NCI-H2081 (cell line): ENCODE measurements at regions not wholly inside any gene's neighbourhood (a gene's known extent, or its start where the extent isn't known, plus 50 kb on each side); places are given as distances from the start of the nearest gene placed in this dataset.
A peak's percentile ranks its signal among the peaks of the same experiment; 100 is the strongest.

Source experiments
- DNase-seq, 2 experiments: peaks; one replicate each; lab custom pipeline; 2025; lab: John Stamatoyannopoulos, UW

- DNase-seq: peak; percentile 31 to 48
These were observed 134.7 kb upstream of the KIRREL3 start for GRCh38 chr11:127135256-127135655.

DNA sequence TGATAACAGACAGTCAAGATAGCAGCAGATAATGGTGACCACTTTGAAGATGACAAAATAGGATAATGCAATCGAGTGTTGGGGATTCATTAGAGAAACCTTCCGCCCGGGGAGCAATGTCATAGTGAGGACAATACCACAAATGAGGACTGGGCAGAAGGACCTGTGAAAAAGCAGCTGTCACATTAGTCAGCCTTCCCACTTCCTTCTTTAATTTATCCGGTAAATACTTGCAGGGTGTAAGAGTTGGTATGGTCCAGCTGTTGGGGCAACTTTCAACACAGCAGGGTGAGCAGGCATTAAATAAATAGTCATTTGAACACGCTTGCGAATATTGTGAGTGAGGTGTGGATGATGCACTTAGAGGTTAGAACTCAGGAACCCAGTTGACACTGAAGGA, 132.5 kb upstream of the KIRREL3 start:
- DNase-seq: no peak

GRCh38 chr11:127130321-127130720, 129.8 kb upstream of the KIRREL3 start:
- DNase-seq: no peak

DNA sequence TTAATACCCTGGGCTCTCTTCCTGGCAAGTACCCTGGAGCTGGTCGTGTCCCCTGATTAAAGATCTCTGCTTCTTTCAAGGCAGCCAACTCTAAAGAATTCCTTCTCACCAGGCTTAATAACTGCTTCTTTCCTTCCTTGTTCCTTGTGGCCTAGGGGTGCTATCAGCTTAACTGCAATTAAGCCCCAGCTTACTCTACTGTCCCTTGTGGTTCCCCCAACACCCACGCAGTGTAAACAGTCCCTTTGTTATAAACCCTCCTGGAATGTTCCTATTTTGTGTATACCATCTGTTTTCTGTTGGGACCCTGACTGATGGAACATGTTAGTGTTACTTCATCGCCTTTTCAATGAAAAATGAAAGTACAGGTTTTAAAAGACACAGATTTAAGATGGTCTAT, 126.4 kb upstream of the KIRREL3 start:
- DNase-seq: no peak

DNA sequence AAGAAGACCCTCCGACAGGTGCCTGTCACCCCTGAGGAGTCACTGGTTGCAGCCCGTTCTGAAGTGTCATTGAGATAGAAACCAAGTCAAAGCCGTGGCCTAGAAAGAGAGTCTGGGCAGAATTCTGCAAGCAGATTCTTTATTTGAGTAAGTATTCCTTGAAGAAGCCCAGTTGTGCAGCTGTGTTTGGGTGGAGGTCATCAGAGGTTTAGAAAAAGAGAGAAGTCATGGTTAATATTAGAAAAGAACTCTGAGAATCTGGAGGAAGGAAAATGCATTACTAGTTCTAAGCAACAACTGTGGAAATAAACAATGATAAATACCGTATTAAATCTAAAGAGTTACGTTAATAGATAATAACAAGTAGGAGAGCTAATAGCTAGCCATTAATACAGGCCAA, 118.8 kb upstream of the KIRREL3 start:
- no peak for DNase-seq

- no peak for DNase-seq
These were observed 118.2 kb upstream of the KIRREL3 start for GRCh38 chr11:127118811-127119210.

GRCh38 chr11:127117231-127117739, 116.7 kb upstream of the KIRREL3 start:
- no peak for DNase-seq

- no peak for DNase-seq
These were observed 115.3 kb upstream of the KIRREL3 start for GRCh38 chr11:127115844-127116243.

- DNase-seq: peak in 1 of 2 experiments; percentile 54
These were observed 113.5 kb upstream of the KIRREL3 start for GRCh38 chr11:127114035-127114434.

DNA sequence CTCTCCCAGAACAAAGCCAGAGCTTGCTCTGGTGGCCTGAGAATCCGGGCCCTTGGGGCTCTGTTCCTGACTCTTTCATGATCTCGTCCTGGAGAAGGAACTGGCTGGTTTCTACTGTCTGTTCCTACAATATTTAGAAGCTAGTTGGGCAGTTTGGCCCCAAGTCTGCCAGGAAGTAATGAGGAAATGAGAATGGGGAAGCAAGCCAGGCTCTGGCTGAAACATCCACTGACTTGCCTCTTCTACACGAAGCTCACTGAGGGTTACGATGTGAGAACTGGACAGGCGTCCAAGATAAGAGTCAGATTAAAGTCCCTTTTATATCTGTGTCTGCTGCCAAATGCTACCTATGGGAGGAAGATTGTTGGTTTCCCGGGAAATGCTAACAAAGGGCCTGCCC, 110.0 kb upstream of the KIRREL3 start:
- DNase-seq: no peak

GRCh38 chr11:127109796-127110480, 109.4 kb upstream of the KIRREL3 start:
- no peak for DNase-seq

- no peak for DNase-seq
These were observed 108.3 kb upstream of the KIRREL3 start for GRCh38 chr11:127108838-127109237.

- DNase-seq: no peak
These were observed 106.4 kb upstream of the KIRREL3 start for GRCh38 chr11:127106938-127107337.

DNA sequence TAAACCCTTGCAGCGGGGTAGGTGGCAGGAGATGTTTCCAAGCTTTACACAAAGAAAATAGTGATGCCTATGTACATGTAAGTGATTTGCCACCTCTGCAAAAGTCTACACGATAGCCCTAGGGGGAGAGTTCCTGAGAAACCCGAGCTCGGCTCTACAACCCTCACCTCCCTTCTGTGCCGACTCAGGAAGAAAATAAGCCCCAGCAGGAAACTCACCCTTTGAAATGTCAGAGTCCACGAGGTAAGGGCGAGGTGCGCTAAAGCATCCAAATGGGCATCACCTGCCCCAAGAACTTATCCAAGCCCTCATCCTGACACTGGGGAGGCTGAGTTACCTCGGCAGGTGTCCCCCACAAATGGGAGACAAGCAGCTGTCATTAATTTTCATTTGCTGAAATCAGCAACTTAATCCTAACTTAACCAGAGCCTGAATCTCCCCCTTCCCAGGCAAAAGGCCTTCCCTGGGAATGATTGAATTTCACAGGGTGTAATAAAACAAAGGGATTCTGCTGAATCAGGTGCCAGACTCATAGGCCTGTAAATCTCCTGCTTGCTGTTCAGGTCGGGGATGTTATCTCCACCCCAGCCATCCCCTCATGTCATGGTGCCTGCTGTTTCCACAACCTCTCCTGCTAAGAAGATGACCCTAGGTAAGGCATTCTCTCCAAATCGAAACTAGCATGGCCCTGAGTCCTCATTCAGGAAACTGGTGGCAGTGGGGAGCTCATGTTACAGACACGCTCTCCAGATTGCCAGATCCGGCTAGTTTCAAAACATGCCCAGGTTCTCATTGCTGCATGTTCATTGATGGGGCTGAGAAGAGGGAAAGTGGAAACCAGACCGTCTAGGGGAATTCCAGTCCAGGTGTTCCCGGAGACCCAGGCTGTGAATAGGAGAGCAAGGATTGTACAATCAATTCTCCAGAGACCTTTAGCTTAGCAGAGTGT, 105.3 kb upstream of the KIRREL3 start:
- peak; percentile 44 to 66 for DNase-seq

DNA sequence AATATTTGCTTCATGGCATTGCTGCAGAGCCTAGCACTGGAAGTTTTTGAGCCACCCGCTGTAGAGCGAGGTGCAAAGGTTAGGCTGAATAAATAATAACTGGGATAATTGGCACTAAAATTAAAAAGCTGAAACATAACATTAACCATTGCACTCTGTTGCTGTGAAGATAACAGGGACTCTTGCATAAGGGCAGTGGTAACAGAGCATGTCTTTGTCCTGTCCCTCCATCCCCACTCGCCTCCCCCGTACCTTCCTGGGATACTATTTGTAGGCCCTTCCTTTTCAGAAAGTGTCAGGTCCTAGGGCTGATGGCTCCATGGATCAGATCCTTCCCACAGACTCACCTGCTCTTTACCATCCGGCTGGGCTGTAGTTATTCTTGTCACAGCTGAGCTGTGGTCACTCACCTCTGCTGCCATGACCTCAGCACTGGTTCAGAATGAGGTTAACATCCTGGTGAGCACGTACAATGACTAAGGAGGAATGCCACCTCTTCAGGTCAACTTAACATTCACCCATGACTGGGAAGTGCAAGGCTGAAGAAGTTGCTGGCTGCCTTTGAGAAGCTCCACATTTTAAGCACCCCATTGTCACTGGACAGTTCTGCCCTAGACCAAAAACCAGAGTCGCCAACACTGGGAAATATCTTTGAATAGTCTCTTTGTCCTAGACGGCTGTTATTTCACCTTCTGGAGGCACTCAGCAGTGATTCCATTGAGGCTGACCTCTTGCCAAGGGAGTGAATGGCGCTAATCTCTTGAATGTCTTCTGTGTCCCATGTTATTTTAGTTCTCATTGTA, 103.2 kb upstream of the KIRREL3 start:
- no peak for DNase-seq

GRCh38 chr11:127098684-127099083, 98.1 kb upstream of the KIRREL3 start:
- DNase-seq: no peak

GRCh38 chr11:127080735-127081134, 80.2 kb upstream of the KIRREL3 start:
- no peak for DNase-seq

- no peak for DNase-seq
These were observed 75.2 kb upstream of the KIRREL3 start for GRCh38 chr11:127075758-127076157.

DNA sequence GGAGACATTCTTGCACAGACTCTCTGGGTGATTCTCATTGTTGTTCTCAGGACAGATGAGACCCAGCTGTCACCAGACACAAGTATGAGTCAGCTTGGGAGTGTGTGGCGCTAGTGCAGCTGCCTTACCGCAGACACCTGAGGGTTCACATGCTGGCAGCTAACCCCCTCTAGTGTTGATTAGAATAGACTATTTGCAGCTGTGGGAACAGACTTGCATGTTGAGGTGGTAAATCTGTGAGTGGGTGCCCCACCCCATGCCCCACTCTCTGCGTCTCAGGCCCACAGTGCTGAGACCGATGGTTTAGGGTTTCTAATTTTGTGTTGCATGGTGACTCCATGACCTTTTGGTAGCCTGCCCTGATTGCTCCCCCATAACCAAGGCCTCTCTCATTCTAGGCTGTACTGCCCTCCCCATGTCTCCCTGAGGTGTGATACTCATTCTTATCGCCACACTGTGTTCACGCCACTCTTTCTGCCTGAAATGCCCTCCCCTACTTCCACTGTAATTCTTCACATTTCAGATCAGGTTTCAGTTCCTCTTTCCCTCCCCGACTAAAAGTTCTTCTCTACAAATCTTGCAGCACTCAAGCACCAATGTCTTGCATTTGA, 73.7 kb upstream of the KIRREL3 start:
- peak in 1 of 2 experiments; percentile 40 for DNase-seq

DNA sequence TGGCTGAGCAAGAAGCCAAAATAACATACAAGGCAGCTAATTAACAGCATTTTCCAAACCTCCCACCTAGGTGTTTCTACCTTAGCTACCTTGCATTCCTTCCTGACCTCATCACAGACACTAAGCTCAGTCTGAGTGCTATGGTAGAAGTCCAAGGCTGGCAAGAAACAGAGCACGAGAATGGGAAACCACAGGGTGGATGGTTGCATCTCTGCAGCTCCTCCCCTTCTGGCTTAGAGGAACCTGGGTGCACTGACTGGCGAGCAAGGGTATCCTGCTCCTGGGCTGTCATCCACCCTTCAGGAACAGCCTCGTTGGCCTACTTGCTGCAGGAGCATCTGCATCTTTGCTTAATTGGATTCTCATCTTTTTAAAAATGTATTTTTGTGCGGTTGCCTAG, 73.1 kb upstream of the KIRREL3 start:
- DNase-seq: no peak

DNA sequence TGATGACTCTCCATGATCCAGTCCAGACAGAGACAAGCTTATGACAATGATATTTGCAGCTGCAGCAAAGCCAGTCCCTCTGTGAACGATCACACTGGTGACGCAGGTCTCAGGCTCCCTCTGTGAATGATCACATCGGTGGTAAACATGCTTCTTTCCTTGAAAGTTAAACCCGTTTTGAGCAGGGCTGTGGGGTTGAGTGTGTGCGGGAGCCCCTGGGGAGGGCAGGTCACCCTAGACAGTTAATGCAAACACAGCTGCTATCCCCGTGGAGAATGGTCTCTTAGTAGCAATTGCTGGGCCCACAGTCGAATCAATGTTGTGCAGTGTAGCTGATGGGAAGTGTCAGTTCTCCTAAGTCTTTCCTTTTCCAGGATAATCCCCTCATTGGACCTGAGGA, 71.0 kb upstream of the KIRREL3 start:
- DNase-seq: peak; percentile 35 to 81

DNA sequence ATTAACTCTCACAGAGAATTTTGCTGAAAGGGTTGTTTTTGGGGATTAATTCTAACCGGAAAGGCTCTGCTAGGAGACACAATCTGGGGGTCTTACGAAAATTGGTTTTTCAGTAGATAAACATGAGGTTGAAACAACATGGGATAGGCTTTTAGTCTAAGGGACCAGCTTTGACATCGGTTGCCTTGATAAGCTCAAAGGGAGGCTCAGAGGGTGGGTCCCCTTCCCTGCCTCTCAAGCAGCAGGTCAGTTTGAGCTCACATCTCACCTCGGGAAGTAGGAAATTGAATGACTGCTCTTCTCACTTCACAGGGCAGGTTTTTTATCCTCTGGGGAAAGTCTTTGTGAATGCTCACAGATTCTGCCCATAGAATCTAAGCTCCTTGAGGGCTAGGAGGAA, 70.2 kb upstream of the KIRREL3 start:
- DNase-seq: no peak
